Hematopoietic multipotent progenitor cell treated with erythropoietin and hydrocortisone succinate and interleukin-3 and kit ligand, for 17 days (in vitro differentiated cells): ENCODE measurements at regions not wholly inside any gene's neighbourhood (a gene's known extent, or its start where the extent isn't known, plus 50 kb on each side); places are given as distances from the start of the nearest gene placed in this dataset.

Source experiments
- DNase-seq: peaks from one replicate; pipeline ENCODE4 v3.0.0-alpha.2; 2015; ENCODE audit warnings: low spot score

DNA sequence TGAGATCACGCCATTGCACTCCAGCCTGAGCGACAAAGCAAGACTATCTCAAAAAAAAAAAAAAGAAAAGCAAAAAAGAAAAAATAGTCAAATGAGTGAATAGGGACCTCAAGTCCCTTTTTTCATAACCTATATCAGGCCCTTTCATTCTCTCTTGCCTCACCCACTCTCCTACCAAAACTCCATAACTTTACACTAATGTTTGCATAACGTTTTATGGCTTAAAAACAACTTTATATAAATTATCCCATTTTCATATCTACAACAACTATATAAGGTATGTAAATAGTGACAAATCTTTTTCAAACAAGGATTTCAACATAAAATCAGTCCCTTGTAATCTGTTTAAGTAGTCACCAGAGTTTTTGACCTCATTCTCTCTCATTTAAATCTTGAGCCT lies 56.9 kb upstream of the PIP5K1B start:
- DNase-seq = no peak

DNA sequence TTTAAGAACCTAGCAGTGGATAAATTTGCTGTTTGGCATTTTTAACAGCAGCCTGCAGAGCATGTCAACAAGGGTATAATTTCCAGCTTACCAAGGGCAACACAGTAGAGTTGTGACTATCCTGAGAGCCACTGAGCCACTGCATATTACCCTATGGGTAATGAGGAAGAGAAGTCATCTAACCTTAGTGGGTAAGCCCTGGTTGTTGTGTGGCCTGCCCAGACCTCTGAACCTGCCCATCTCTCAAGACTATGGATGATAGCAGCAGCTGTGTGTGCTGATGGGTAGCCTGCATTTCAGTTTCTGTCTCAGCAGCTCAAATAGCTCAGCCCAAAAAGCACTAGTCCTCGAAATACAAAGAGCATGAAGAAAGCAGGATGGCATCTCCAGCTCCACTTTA lies 56.1 kb upstream of the PIP5K1B start:
- DNase-seq = no peak

DNA sequence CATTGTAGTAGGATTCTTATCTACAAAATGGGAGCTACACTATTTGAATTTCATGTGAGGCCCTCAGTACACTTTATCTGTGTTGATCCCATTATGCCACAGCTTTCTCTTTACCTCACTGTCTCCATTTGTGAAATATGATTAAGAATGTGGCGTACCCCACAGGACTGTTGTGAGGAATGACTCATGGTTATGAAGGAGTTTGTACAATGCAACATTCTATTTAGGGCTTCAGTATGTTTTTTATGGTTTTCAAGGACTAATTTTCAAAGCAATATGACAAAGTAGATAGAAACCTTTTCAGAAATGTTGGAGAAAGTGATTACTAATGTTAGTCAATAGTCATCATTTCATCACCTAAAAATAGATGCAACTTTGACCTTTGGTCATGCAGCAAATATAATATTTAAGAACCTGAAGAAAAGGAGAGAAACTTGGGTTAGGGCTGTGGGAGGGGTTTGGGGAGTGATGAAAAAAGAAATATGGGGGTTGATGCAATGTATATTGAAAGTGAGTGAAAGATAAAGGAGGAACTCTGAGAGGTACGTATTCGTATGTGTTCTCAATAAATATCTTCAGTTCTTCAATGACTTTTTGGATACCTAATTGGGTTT lies 53.7 kb upstream of the PIP5K1B start:
- DNase-seq = no peak

DNA sequence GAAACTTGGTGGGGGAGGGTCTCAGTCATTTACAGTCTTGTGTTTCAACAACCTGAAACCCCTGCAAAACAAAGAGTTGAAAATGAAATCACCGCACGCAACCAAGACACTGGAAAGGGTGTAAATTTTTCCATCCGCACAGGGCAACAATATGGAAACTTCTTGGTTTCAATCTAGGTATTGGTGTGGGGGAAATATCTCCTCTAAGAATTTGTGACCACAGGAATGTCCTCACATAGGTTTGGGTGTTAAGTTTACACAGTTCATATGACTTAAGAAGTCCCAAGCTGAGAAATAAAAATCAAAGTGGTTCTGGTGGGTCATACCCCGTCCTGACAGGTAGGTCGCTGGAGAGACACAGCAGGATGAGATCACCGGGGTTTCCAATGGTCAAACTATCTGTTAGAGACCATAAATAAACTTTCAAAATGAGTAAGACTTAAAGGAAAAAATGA lies 51.9 kb upstream of the PIP5K1B start:
- no peak for DNase-seq

DNA sequence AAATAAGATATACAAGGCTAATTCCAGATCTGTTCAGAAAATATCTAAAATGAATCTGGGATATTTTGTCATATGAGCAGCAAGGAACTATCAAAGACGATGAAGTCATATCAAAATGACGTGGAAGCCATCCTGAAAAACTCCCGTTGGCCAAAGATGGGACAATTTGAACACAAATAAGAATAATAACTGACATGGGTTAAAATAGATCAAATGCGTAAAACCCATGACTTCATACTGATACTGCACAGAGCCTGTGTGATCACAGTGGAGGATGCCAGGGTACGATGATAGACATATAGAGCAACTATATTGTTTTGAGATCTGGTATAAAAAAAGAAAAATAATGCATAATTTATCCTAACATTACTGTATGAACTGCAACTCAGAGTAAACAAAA lies 51.0 kb upstream of the PIP5K1B start:
- no peak for DNase-seq
